ENCODE measurements at regions not wholly inside any gene's neighbourhood (a gene's known extent, or its start where the extent isn't known, plus 50 kb on each side); places are given as distances from the start of the nearest gene placed in this dataset.

- DNase-seq: no peak
These were observed 251.0 kb downstream of the SAMD5 start for GRCh38 chr6:147759536-147759935.

GRCh38 chr6:147765541-147765940 lies 257.1 kb downstream of the SAMD5 start:
- DNase-seq: no peak

GRCh38 chr6:147768969-147769368 lies 260.5 kb downstream of the SAMD5 start:
- no peak for DNase-seq

- no peak for DNase-seq
These were observed 261.1 kb downstream of the SAMD5 start for GRCh38 chr6:147769496-147770087.

GRCh38 chr6:147770221-147770620 lies 261.7 kb downstream of the SAMD5 start:
- no peak for DNase-seq

GRCh38 chr6:147772724-147773123 lies 264.2 kb downstream of the SAMD5 start:
- no peak for DNase-seq

DNA sequence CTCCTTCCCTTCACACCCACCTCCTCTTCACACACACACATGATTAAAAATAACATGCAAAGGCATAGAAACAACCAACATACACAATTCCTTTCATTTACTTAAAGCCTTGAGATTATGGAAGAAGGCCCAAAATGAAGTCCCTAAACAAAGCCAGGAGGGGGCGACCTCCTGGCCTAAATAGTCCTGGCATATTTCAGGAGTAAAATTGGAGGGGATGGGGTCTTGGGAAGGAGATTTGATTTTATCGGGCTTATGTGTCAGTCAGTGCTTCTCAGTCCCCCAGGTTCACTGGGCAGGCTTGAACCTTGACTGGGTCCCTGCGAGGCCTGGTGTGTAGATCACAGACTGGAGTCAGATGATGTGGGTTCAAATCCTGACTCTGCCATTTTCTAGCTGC lies 266.4 kb downstream of the SAMD5 start:
- DNase-seq: no peak

DNA sequence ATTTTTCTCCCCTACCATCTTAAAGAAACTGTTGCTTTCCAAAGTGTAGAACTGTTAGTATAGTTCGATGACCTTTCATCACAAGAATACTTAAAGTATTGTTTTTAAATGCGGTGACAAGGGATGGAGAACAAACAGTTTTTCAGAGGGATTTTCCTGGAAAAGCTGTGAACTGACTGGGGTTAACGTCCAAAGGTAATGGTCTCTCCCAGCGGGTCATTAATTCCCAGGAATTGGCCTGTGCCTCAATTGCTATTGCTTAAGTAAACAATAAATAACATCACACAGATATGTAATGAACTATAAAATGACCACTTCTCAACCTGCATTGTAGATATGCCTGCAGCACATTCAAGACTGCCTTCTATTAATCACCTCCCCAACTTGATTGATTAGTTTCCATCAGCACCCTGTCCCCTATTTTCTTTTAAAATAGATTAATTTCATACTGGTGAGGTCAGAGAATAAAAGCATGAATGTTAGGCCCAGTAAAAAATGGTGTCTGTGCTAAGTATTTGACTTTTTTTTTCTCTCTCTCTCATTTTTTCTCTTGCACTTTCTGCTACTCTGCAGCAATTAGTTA lies 268.2 kb downstream of the SAMD5 start:
- no peak for DNase-seq

GRCh38 chr6:147779624-147780023 lies 271.1 kb downstream of the SAMD5 start:
- DNase-seq: no peak

DNA sequence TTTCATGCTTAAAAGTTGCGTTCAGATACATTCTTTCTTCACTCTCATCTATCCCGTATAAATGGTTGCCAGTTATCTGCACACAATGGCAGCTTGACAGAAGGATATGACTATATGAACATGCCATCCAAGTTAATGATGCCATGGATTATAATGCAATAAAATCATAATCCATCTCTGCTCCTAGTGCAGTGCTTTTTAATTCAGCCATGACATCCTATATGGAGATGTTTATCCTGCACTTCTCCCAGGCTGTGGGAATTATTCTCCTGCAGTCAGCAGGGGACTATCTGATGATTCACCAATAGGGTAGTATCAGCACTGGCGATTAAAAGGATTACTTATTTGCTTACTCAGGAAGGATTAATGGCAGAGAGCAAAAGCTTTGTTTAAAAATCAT lies 273.8 kb downstream of the SAMD5 start:
- no peak for DNase-seq

GRCh38 chr6:147784371-147784770 lies 275.9 kb downstream of the SAMD5 start:
- DNase-seq: no peak

- DNase-seq: no peak
These were observed 278.9 kb downstream of the SAMD5 start for GRCh38 chr6:147787417-147787816.

DNA sequence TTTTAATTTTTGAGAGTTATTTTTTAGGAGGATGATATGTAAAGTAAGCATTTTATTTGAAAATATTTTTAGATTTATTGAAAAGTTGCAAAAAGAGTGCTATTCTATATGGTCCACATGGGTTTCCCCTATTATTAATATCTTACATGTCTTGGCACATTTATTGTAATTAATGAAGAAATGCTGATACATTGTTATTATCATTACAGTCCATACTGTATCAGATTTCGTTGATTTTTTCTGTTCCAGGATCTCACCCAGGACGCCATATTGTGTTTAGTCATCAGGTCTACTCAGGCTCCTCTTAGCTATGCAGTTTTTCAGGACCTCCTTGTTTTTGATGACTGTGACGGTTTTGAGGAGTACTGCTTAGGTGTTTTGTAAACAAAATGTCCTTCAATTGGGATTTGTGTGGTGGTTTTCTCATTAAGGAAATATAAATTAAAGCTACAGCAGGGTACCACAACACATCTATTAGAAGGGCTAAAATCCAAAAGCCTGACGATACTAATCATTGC lies 281.0 kb downstream of the SAMD5 start:
- DNase-seq: no peak

GRCh38 chr6:147793871-147794643 lies 285.6 kb downstream of the SAMD5 start:
- DNase-seq: no peak

DNA sequence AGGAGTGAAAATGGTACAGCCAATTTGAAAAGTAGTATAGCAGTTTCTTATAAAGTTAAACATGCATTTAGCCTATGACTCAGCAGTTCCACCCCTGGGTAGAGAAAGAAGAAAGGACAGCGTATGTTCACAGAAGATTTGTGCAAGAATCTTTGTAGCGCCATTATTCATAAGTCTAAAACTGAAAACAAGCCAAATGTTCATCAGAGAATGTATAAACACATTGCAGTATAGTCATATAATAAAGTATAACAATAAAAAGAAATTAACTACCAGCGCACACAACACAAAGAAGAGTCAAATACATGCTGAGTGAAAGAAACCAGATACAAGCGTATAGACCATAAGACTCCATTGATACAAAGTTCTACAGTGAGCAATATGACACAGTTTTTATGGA lies 294.0 kb downstream of the SAMD5 start:
- no peak for DNase-seq

GRCh38 chr6:147805155-147805554 lies 296.7 kb downstream of the SAMD5 start:
- DNase-seq: no peak

DNA sequence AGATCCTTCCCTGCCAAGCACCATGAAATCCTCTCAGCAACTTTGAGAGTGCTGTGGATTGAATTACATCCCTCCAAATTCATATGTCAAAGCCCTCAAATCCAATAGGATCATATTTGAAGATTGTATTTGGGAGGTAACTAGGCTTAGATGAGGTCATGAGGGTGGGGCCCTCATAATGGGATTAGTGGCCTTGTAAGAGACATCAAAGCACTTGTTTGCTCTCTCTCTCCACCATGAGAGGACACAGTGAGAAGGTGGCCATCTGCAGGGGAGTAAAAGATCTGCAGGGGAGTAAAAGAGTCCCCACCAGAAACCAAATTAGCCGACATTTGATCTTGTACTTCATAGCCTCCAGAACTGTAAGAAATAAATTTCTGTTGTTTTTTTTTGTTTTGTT lies 298.2 kb downstream of the SAMD5 start:
- DNase-seq: no peak

DNA sequence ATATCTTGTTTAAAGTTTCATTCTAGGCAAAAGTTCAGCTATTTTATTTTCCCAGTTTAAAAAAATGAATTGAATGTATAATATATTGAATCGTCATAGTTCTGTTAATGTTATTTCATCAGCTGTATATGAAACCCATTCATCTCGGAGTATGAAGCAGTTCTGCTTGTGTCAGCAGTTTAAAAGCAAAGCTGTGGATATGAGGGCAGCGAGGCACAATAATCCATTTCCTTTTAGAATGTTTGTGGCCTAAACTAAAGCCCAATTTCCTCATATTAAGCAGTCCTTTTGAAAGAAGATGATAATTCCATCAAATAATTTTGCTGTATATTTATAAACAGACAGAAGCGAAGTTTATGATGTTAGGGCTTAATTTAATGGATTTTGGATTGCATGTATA lies 300.1 kb downstream of the SAMD5 start:
- DNase-seq: no peak

GRCh38 chr6:147811913-147812629 lies 303.6 kb downstream of the SAMD5 start:
- DNase-seq: no peak

DNA sequence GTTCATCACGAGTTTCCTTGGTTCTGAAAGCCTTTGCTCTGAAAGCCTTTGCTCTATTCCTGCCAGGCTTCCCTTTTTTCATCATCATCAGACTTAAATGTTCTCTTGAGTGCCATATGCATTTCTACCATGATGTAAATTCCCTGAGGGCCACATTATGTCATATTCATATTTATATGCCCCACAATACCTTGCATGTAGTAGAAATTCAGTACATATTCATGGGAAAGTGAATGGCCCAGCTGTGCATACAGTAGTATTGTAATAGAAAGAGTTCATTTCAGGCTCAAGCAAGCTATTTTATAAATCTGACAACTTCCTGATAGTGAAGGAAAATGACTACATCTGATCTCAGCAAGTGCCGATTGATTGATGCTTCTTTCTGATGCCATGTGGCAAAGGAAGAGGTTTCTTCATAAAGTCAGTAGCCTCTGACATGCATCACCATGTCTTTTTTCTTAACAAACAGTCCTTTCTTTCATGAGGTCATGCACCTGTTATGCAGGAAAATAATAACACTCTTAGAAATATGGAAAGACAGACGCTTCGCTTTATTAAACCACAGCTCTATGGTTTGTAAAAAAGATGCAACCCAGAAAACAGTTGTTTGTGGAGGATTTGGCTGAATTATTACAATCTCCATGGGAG lies 308.7 kb downstream of the SAMD5 start:
- DNase-seq: no peak

- no peak for DNase-seq
These were observed 312.0 kb downstream of the SAMD5 start for GRCh38 chr6:147820520-147820919.

DNA sequence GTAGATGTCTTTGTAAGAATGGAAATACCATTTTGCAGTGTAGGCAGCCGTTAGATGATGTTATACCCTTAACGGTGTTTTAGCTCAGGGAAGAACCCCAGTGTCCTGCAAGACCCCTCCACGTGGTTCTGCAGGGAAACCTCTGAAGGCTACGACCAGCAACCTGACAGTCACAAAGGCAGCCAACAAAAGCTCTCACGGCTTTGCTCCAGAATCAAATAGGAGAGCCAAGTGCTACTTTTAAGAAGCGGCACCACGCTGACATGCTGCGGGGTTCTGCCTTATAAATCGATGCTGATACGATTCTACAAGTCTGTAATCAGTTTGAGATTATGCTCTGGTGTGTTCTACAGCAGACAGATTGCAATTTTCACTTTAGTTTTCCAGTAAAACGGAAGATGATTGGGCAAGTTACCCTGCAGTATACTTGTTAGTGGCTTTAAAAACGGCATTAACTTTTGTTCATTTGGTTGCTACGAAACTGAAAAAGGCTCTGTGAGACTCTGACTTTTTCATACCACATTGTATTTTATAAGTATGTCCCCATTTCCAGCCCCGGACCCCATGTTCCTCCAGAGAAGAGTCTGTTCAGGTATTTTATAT lies 312.9 kb downstream of the SAMD5 start:
- DNase-seq: no peak

- no peak for DNase-seq
These were observed 315.4 kb downstream of the SAMD5 start for GRCh38 chr6:147823936-147824335.
